ENCODE measurements at regions not wholly inside any gene's neighbourhood (a gene's known extent, or its start where the extent isn't known, plus 50 kb on each side); places are given as distances from the start of the nearest gene placed in this dataset.

- TF ChIP-seq POLR2AphosphoS5 (IDR thresholded peaks at IDR 0.05), result no peak
- no peak for TF ChIP-seq POLR2A (IDR thresholded peaks at IDR 0.05)
These were observed 1017.5 kb downstream of the XPNPEP1 start for GRCh38 chr10:108905821-108906220.

Data from spleen (tissue), 3 donors.